Progenitor cell of endocrine pancreas (in vitro differentiated cells): ENCODE measurements at regions not wholly inside any gene's neighbourhood (a gene's known extent, or its start where the extent isn't known, plus 50 kb on each side); places are given as distances from the start of the nearest gene placed in this dataset.

Experiments used
- DNase-seq: peaks from one replicate; pipeline ENCODE4 v3.0.0; 2021; ENCODE audit warnings: low spot score; ENCODE audit not compliant: unreplicated experiment
- H3K27ac Mint-ChIP-seq: 2 replicates; pipeline ENCODE4 v1.8.0; 2021; ENCODE audit warnings: mild to moderate bottlenecking, moderate library complexity, mixed read lengths
- H3K27me3 Mint-ChIP-seq: 2 replicates; pipeline ENCODE4 v1.8.0; 2021; ENCODE audit warnings: mixed read lengths
- H3K36me3 Mint-ChIP-seq: 2 replicates; pipeline ENCODE4 v1.8.0; 2022; ENCODE audit warnings: mixed read lengths; ENCODE audit not compliant: insufficient read depth
- H3K4me1 Mint-ChIP-seq: 2 replicates; pipeline ENCODE4 v1.8.0; 2021; ENCODE audit warnings: low read depth, mixed read lengths
- H3K4me3 Mint-ChIP-seq: 2 replicates; pipeline ENCODE4 v1.8.0; 2021; ENCODE audit warnings: low read depth, mild to moderate bottlenecking, moderate library complexity, mixed read lengths
- H3K9me3 Mint-ChIP-seq: 2 replicates; pipeline ENCODE4 v1.8.0; 2021; ENCODE audit warnings: low read depth, mixed read lengths
- CTCF ChIP-seq: fragments of 200-600 bp; sonication (generic); IDR thresholded peaks from one replicate; pipeline ENCODE4 v1.5.0; 2021; ENCODE audit warnings: antibody characterized with exemption, mild to moderate bottlenecking; ENCODE audit not compliant: unreplicated experiment

DNA sequence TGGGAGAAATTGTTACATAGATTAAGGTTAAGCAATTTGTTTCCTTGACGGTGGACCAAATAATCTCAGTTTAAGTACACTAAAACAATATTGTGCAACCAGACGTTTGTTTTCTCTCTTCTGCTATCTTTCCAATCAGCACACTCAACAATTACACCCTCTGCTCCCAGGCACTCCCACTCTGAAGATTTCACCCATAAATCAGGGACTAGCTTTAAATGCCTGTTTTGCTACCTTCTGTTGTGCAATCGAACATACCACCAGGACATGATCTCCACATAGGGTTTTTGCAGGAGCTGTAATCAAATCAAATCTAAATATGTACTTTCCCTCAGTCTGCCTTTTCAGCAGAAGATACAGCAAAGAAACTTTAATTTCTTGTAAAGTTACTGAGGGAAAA, 405.8 kb upstream of the TLE4 start:
- H3K36me3 Mint-ChIP-seq = no peaks in the 10 kb centered on the region
- no peak for TF ChIP-seq CTCF
- H3K4me3 Mint-ChIP-seq = no peak overlapping the region
- peaks cover 43% of the 10 kb centered on the region for H3K27me3 Mint-ChIP-seq
- no peak for DNase-seq
- H3K27ac Mint-ChIP-seq = no peak overlapping the region
- peaks cover 9% of the 10 kb centered on the region for H3K9me3 Mint-ChIP-seq
- H3K4me1 Mint-ChIP-seq = peaks cover 7% of the 10 kb centered on the region

GRCh38 chr9:79170643-79171042, 401.1 kb upstream of the TLE4 start:
- no peak for TF ChIP-seq CTCF
- Mint-ChIP-seq H3K4me3 (no peak overlapping the region), H3K27ac (no peak overlapping the region), H3K4me1 (peaks cover 20% of the 10 kb centered on the region), H3K27me3 (peaks cover 40% of the 10 kb centered on the region), H3K9me3 (peaks cover 9% of the 10 kb centered on the region), H3K36me3 (no peaks in the 10 kb centered on the region)
- DNase-seq = no peak

DNA sequence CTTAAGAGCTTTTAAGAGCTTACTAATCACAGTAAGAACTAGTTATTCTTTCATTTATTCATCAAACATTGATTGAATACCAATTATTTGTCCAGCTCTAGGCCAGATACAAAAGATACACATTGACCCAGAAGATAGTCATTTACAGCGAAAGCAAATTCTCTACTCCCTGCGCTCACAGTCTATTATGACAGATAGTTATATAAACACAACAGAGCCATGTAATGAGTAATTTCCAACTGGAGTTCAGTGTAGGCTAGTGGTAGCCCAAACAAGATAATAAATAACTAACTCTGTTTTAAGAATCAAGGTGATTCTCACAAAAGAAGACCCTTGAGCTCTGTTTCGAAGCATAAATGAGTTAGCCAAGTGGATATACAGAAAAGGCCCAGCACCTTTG, 397.8 kb upstream of the TLE4 start:
- Mint-ChIP-seq H3K27ac (no peak overlapping the region), H3K4me3 (no peak overlapping the region), H3K9me3 (peaks cover 9% of the 10 kb centered on the region), H3K27me3 (peaks cover 27% of the 10 kb centered on the region), H3K36me3 (no peaks in the 10 kb centered on the region), H3K4me1 (peaks cover 22% of the 10 kb centered on the region)
- no peak for TF ChIP-seq CTCF
- no peak for DNase-seq

- Mint-ChIP-seq H3K27me3 (peaks cover 24% of the 10 kb centered on the region), H3K9me3 (peaks cover 5% of the 10 kb centered on the region), H3K27ac (peak overlapping the region; percentile 8), H3K36me3 (no peaks in the 10 kb centered on the region), H3K4me3 (no peak overlapping the region), H3K4me1 (peaks cover 22% of the 10 kb centered on the region)
- DNase-seq = no peak
- TF ChIP-seq CTCF = no peak
Measured at GRCh38 chr9:79176014-79176697, 395.6 kb upstream of the TLE4 start.

DNA sequence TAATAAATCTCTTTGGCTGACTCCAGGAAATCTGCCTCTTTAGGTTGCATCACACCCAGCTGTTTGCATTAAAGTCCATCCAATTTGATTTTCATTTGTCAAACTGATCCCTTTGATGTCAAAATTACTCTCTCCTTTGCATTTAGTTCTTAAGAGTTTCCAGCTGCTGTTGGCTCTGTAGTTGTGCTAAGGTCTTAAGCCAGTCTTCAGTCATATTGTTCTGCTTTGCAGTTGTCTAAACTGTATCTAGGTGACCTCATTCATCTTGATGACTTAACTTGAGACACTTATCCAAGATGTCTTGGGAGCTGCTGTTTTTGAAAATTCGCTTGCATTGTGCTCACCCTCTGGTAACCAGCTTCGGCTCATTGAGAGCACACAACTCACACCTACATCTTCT, 386.9 kb upstream of the TLE4 start:
- no peak for DNase-seq
- H3K4me1 Mint-ChIP-seq = no peaks in the 10 kb centered on the region
- TF ChIP-seq CTCF = no peak
- H3K36me3 Mint-ChIP-seq = no peaks in the 10 kb centered on the region
- peaks cover 4% of the 10 kb centered on the region for H3K27me3 Mint-ChIP-seq
- no peak overlapping the region for H3K4me3 Mint-ChIP-seq
- no peak overlapping the region for H3K27ac Mint-ChIP-seq
- peaks cover 11% of the 10 kb centered on the region for H3K9me3 Mint-ChIP-seq
